Endothelial cell of umbilical vein (primary cell): ENCODE measurements at regions not wholly inside any gene's neighbourhood (a gene's known extent, or its start where the extent isn't known, plus 50 kb on each side); places are given as distances from the start of the nearest gene placed in this dataset.

ENCODE experiments used
- BruUV-seq: library from RNA; stranded (reverse); fragments of 400-500 nt; replicated peaks from 2 replicates; lab custom pipeline; 2021; lab: Mats Ljungman, UMichigan
- CTCF ChIA-PET: fragments of 300-600, 350-600 bp; sonication (Branson Sonifier 250); formaldehyde crosslinking; loops from one replicate; lab custom pipeline; 2021; ENCODE audit warnings: antibody characterized with exemption, inconsistent platforms; lab: Charles Lee
- POLR2A ChIA-PET: fragments of 300-600, 350-600 bp; sonication (Branson Sonifier 250); formaldehyde crosslinking; loops from one replicate; lab custom pipeline; 2021; ENCODE audit warnings: antibody characterized with exemption, inconsistent platforms; lab: Charles Lee
- DNase-seq: peaks from one replicate; pipeline ENCODE4 v3.0.0-alpha.2; 2011; ENCODE audit warnings: low read depth, low spot score
- FAIRE-seq: peaks from 2 replicates; lab custom pipeline; 2011; peaks lifted over from hg19 to GRCh38; lab: Jason Lieb, UNC
- H2AFZ ChIP-seq: 2 replicates; pipeline ENCODE4 v1.6.0; 2012; ENCODE audit warnings: low read depth, low read length, control low read depth, inconsistent platforms
- H3K27ac ChIP-seq: 2 replicates; pipeline ENCODE4 v1.5.1; 2011; ENCODE audit warnings: low read depth, mild to moderate bottlenecking, control low read depth, low read length, moderate library complexity; ENCODE audit not compliant: insufficient read depth
- H3K27me3 ChIP-seq, 2 experiments: 2 replicates each; pipeline versions ENCODE4 v1.6.0 to v1.6.1; 2011; ENCODE audit warnings: low read length in 2 of 2, mixed read lengths in 1 of 2; ENCODE audit not compliant: control insufficient read depth in 2 of 2, insufficient read depth in 2 of 2
- H3K36me3 ChIP-seq, 2 experiments: 2 replicates in 1 of 2; 3 replicates in 1 of 2; pipeline ENCODE4 v1.5.1; 2011; ENCODE audit warnings: low read length in 2 of 2, mild to moderate bottlenecking in 1 of 2, moderate library complexity in 1 of 2; ENCODE audit not compliant: control insufficient read depth in 2 of 2, insufficient read depth in 2 of 2; ENCODE audit errors: extremely low read depth in 1 of 2
- H3K4me1 ChIP-seq: 3 replicates; pipeline ENCODE4 v1.5.1; 2011; ENCODE audit warnings: mild to moderate bottlenecking, low read length; ENCODE audit not compliant: control insufficient read depth, insufficient read depth; ENCODE audit errors: extremely low read depth
- H3K4me2 ChIP-seq: 2 replicates; pipeline ENCODE4 v1.6.1; 2011; ENCODE audit warnings: low read length, control low read depth, mixed read lengths; ENCODE audit not compliant: insufficient read depth
- H3K4me3 ChIP-seq, 3 experiments: fragments of 200-600 bp in 1 of 3; sonication (generic), shearing (Covaris generic) in 1 of 3; replicated peaks in 1 of 3; 2 replicates each; pipeline ENCODE4 v1.5.1; 2011 to 2016; ENCODE audit warnings: control low read depth in 3 of 3, low read length in 3 of 3, mild to moderate bottlenecking in 2 of 3, inconsistent platforms in 1 of 3, low read depth in 1 of 3, moderate library complexity in 1 of 3; ENCODE audit not compliant: insufficient read depth in 1 of 3
- H3K79me2 ChIP-seq: 2 replicates; pipeline ENCODE4 v1.6.0; 2012; ENCODE audit warnings: low read length, inconsistent platforms; ENCODE audit not compliant: control insufficient read depth, insufficient read depth
- H3K9ac ChIP-seq: replicated peaks from 2 replicates; pipeline ENCODE3; 2011; ENCODE audit warnings: low read length, control low read depth; ENCODE audit not compliant: insufficient read depth; ENCODE audit errors: extremely low read depth
- H3K9me1 ChIP-seq: replicated peaks from 3 replicates; pipeline ENCODE4 v1.6.0; 2011; ENCODE audit warnings: mild to moderate bottlenecking, low read length; ENCODE audit not compliant: control insufficient read depth, insufficient read depth; ENCODE audit errors: extremely low read depth
- H3K9me3 ChIP-seq: replicated peaks from 2 replicates; pipeline ENCODE4 v1.5.1; 2012; ENCODE audit warnings: low read length, inconsistent platforms; ENCODE audit not compliant: control insufficient read depth, insufficient read depth
- H4K20me1 ChIP-seq: replicated peaks from 2 replicates; pipeline ENCODE3; 2011; ENCODE audit warnings: mild to moderate bottlenecking, low read length; ENCODE audit not compliant: control insufficient read depth, insufficient read depth; ENCODE audit errors: extremely low read depth
- EZH2 ChIP-seq: IDR thresholded peaks from 2 replicates; pipeline ENCODE4 v1.6.1; 2012; ENCODE audit warnings: borderline replicate concordance, low read depth, mild to moderate bottlenecking, moderate library complexity, low read length, inconsistent platforms; ENCODE audit not compliant: severe bottlenecking
- FOS ChIP-seq: IDR thresholded peaks from 2 replicates; pipeline ENCODE4 v1.6.1; 2011; ENCODE audit warnings: mild to moderate bottlenecking, low read length, moderate library complexity, borderline replicate concordance; ENCODE audit not compliant: insufficient read depth
- JUN ChIP-seq: IDR thresholded peaks from 2 replicates; pipeline ENCODE4 v1.6.1; 2011; ENCODE audit warnings: borderline replicate concordance, low read depth; ENCODE audit not compliant: insufficient read length, insufficient read depth
- MYC ChIP-seq: IDR thresholded peaks from one replicate; pipeline ENCODE4 v1.6.1; 2011; ENCODE audit warnings: mild to moderate bottlenecking, low read depth, low read length
- POLR2AphosphoS5 ChIP-seq: IDR thresholded peaks from 2 replicates; pipeline ENCODE4 v1.6.1; 2012; ENCODE audit warnings: low read depth, mild to moderate bottlenecking, control low read depth, low read length, moderate library complexity; ENCODE audit not compliant: insufficient read depth
- dilution Hi-C: fragments of 300-500 bp; cut with MboI; formaldehyde crosslinking; loops from one replicate; pipeline ENCODE4 v1.15.0; 2019; ENCODE audit warnings: low sequenced_read_pairs; ENCODE audit not compliant: extremely low pct_ligation_motif_present
- intact Hi-C: fragments of 100-400 bp; cut with micrococcal nuclease; formaldehyde crosslinking; loops from one replicate; pipeline ENCODE4 v1.10.0; 2022
- TF ChIP-seq, protein P1 (sequence below): IDR thresholded peaks from 2 replicates; pipeline ENCODE4 v1.6.1; 2011; ENCODE audit not compliant: insufficient read depth, insufficient read length
- TF ChIP-seq, protein P2 (sequence below), 2 donors: IDR thresholded peaks; 1 replicate in 1 of 2; 2 replicates in 1 of 2; pipeline ENCODE4 v1.5.1; 2011; ENCODE audit warnings: low read length in 2 of 2, mild to moderate bottlenecking in 2 of 2, moderate library complexity in 2 of 2, control low read depth in 1 of 2, inconsistent platforms in 1 of 2, low read depth in 1 of 2; ENCODE audit not compliant: insufficient read depth in 1 of 2; ENCODE audit errors: extremely low read depth in 1 of 2

DNA sequence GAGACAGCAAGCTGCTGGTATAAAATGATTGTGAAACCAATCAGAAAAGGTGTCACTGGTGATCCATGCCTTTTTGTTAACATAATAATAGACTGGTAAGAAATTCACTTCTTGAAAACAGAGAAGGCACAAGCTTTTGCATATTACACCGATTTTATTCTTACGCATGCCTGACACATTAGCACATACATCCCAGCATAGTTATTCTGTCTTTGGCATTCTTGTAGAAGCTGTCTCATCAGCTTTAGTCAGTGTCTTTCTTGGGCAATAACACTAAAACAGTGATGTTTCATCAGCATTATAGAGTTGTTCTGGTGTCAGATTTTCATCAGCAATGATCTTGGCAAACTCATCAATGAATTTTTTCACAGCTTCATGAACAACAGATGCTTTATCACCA is 283.4 kb upstream of the TMTC1 start:
- DNase-seq = no peak
- H3K9me3 ChIP-seq = no peaks in the 10 kb centered on the region
- BruUV-seq = no TSS peak
- POLR2A ChIA-PET = no interaction called here
- intact Hi-C loops = no loop called here
- CTCF ChIA-PET = no interaction called here
- H3K9ac ChIP-seq = no peak overlapping the region
- no peaks in the 10 kb centered on the region for H3K79me2 ChIP-seq
- no peaks in the 10 kb centered on the region for H3K36me3 ChIP-seq
- no peak overlapping the region for H2AFZ ChIP-seq
- no peaks in the 10 kb centered on the region for H3K27me3 ChIP-seq
- H3K27ac ChIP-seq = no peak overlapping the region
- no peak for FAIRE-seq
- dilution Hi-C loops = no loop called here
- H3K4me1 ChIP-seq = no peaks in the 10 kb centered on the region
- H4K20me1 ChIP-seq = no peaks in the 10 kb centered on the region
- no peak for TF ChIP-seq MYC
- TF ChIP-seq, protein P1, sequence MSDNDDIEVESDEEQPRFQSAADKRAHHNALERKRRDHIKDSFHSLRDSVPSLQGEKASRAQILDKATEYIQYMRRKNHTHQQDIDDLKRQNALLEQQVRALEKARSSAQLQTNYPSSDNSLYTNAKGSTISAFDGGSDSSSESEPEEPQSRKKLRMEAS = no peak
- no peak for TF ChIP-seq FOS
- no peak for TF ChIP-seq EZH2
- no peak for TF ChIP-seq JUN
- TF ChIP-seq POLR2AphosphoS5 = no peak
- TF ChIP-seq, protein P2, sequence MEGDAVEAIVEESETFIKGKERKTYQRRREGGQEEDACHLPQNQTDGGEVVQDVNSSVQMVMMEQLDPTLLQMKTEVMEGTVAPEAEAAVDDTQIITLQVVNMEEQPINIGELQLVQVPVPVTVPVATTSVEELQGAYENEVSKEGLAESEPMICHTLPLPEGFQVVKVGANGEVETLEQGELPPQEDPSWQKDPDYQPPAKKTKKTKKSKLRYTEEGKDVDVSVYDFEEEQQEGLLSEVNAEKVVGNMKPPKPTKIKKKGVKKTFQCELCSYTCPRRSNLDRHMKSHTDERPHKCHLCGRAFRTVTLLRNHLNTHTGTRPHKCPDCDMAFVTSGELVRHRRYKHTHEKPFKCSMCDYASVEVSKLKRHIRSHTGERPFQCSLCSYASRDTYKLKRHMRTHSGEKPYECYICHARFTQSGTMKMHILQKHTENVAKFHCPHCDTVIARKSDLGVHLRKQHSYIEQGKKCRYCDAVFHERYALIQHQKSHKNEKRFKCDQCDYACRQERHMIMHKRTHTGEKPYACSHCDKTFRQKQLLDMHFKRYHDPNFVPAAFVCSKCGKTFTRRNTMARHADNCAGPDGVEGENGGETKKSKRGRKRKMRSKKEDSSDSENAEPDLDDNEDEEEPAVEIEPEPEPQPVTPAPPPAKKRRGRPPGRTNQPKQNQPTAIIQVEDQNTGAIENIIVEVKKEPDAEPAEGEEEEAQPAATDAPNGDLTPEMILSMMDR (IDR thresholded peaks at IDR 0.05; ENCODE audit: extremely low read depth in 1 of 2, insufficient read depth in 1 of 2, low read depth in 1 of 2, low read length in 2 of 2) = no peak
- H3K4me2 ChIP-seq = no peak overlapping the region
- H3K9me1 ChIP-seq = no peaks in the 10 kb centered on the region
- no peak overlapping the region for H3K4me3 ChIP-seq
